Activated CD8-positive, alpha-beta memory T cell treated with anti-CD3 and anti-CD28 coated beads, Interleukin-2, amount 50 U/mL, for 1 hour (primary cell): ENCODE measurements at regions not wholly inside any gene's neighbourhood (a gene's known extent, or its start where the extent isn't known, plus 50 kb on each side); places are given as distances from the start of the nearest gene placed in this dataset.

ENCODE experiments used
- DNase-seq: peaks from one replicate; pipeline ENCODE4 v3.0.0-alpha.2; 2020; ENCODE audit errors: extremely low read depth

- no peak for DNase-seq
These were observed 1176.4 kb upstream of the RAG2 start for GRCh38 chr11:37774441-37774840.

- no peak for DNase-seq
These were observed 1172.1 kb upstream of the RAG2 start for GRCh38 chr11:37770145-37770544.

- no peak for DNase-seq
These were observed 1164.0 kb upstream of the RAG2 start for GRCh38 chr11:37762079-37762478.

- no peak for DNase-seq
These were observed 1157.5 kb upstream of the RAG2 start for GRCh38 chr11:37755521-37755920.

GRCh38 chr11:37748641-37749040 is 1150.6 kb upstream of the RAG2 start:
- DNase-seq, result no peak

GRCh38 chr11:37747121-37747520 is 1149.1 kb upstream of the RAG2 start:
- no peak for DNase-seq

- DNase-seq, result no peak
These were observed 1129.3 kb upstream of the RAG2 start for GRCh38 chr11:37727371-37727770.

GRCh38 chr11:37724315-37724714 is 1126.3 kb upstream of the RAG2 start:
- no peak for DNase-seq

GRCh38 chr11:37721485-37721884 is 1123.4 kb upstream of the RAG2 start:
- no peak for DNase-seq

- no peak for DNase-seq
These were observed 1120.5 kb upstream of the RAG2 start for GRCh38 chr11:37718431-37718999.

GRCh38 chr11:37712251-37712650 is 1114.2 kb upstream of the RAG2 start:
- DNase-seq, result no peak

- DNase-seq, result no peak
These were observed 1112.0 kb upstream of the RAG2 start for GRCh38 chr11:37710031-37710430.

- DNase-seq, result no peak
These were observed 1106.8 kb upstream of the RAG2 start for GRCh38 chr11:37704791-37705190.

- DNase-seq, result no peak
These were observed 1101.6 kb upstream of the RAG2 start for GRCh38 chr11:37699644-37700043.

- DNase-seq, result no peak
These were observed 1097.2 kb upstream of the RAG2 start for GRCh38 chr11:37695283-37695682.

GRCh38 chr11:37689951-37690350 is 1091.9 kb upstream of the RAG2 start:
- no peak for DNase-seq

- DNase-seq, result no peak
These were observed 1090.4 kb upstream of the RAG2 start for GRCh38 chr11:37688456-37688855.

- no peak for DNase-seq
These were observed 1089.1 kb upstream of the RAG2 start for GRCh38 chr11:37687130-37687529.

- DNase-seq, result no peak
These were observed 1073.3 kb upstream of the RAG2 start for GRCh38 chr11:37671321-37671720.

- DNase-seq, result no peak
These were observed 1068.9 kb upstream of the RAG2 start for GRCh38 chr11:37666960-37667359.

GRCh38 chr11:37657645-37658044 is 1059.6 kb upstream of the RAG2 start:
- DNase-seq, result no peak

GRCh38 chr11:37647767-37648166 is 1049.7 kb upstream of the RAG2 start:
- DNase-seq, result no peak

GRCh38 chr11:37643968-37644367 is 1045.9 kb upstream of the RAG2 start:
- no peak for DNase-seq

- DNase-seq, result no peak
These were observed 1044.3 kb upstream of the RAG2 start for GRCh38 chr11:37642296-37642695.

- no peak for DNase-seq
These were observed 1034.7 kb upstream of the RAG2 start for GRCh38 chr11:37632748-37633147.
